GM12878 (cell line): ENCODE measurements at regions not wholly inside any gene's neighbourhood (a gene's known extent, or its start where the extent isn't known, plus 50 kb on each side); places are given as distances from the start of the nearest gene placed in this dataset.

ENCODE experiments used
- ATAC-seq: fragments of 200-7000 bp; cut with Tn5 transposase; 3 replicates; pipeline ENCODE4 v1.9.1; 2020; ENCODE audit warnings: mild to moderate bottlenecking, moderate library complexity
- BruUV-seq: library from RNA; stranded (reverse); fragments of 400-500 nt; replicated peaks from 2 replicates; lab custom pipeline; 2021; lab: Mats Ljungman, UMichigan
- CTCF ChIA-PET: fragments of 300-600 bp; sonication (Branson Sonifier 250); formaldehyde crosslinking; extraction: SDS; loops from one replicate; lab custom pipeline; 2021; ENCODE audit warnings: inconsistent platforms; lab: Yijun Ruan, JAX
- POLR2A ChIA-PET: fragments of 350-600 bp; formaldehyde crosslinking; extraction: SDS; loops from one replicate; lab custom pipeline; 2021; ENCODE audit warnings: inconsistent platforms; lab: Charles Lee
- RAD21 ChIA-PET: fragments of 300-600 bp; sonication (Branson Sonifier 250); formaldehyde crosslinking; loops from one replicate; lab custom pipeline; 2023; ENCODE audit warnings: antibody characterized with exemption; ENCODE audit not compliant: unreplicated experiment; lab: Charles Lee
- SMC1A ChIA-PET: fragments of 300-600 bp; sonication (Branson Sonifier 250); formaldehyde crosslinking; loops from one replicate; lab custom pipeline; 2023; ENCODE audit not compliant: unreplicated experiment, uncharacterized antibody; lab: Charles Lee
- DNase-seq: peaks from one replicate; pipeline ENCODE4 v3.0.0-alpha.2; 2011; ENCODE audit warnings: low read depth, low spot score
- FAIRE-seq: peaks from 3 replicates; lab custom pipeline; 2011; peaks lifted over from hg19 to GRCh38; lab: Jason Lieb, UNC
- H2AFZ ChIP-seq: 2 replicates; pipeline ENCODE4 v1.6.0; 2011; ENCODE audit warnings: low read depth, low read length, control low read depth; ENCODE audit not compliant: control insufficient read depth
- H3K27ac ChIP-seq: 2 replicates; pipeline ENCODE4 v1.5.1; 2011; ENCODE audit warnings: control low read depth; ENCODE audit not compliant: control insufficient read depth, insufficient read depth
- H3K27me3 ChIP-seq, 2 experiments: replicated peaks in 1 of 2; 2 replicates each; pipeline versions ENCODE4 v1.6.0 to v1.6.1; 2011; ENCODE audit warnings: low read length in 1 of 2; ENCODE audit not compliant: control insufficient read depth in 2 of 2, insufficient read depth in 2 of 2
- H3K36me3 ChIP-seq, 2 experiments: 2 replicates each; pipeline ENCODE4 v1.5.1; 2011; ENCODE audit warnings: low read length in 1 of 2; ENCODE audit not compliant: control insufficient read depth in 2 of 2, insufficient read depth in 2 of 2
- H3K4me1 ChIP-seq: 2 replicates; pipeline ENCODE4 v1.6.1; 2011; ENCODE audit warnings: mild to moderate bottlenecking, low read length, moderate library complexity, mixed read lengths; ENCODE audit not compliant: control insufficient read depth, insufficient read depth
- H3K4me2 ChIP-seq: 2 replicates; pipeline ENCODE4 v1.6.0; 2011; ENCODE audit warnings: control low read depth; ENCODE audit not compliant: control insufficient read depth, insufficient read depth
- H3K4me3 ChIP-seq: fragments of 200-600 bp; sonication (generic); 2 replicates; pipeline ENCODE4 v1.5.1; 2016
- H3K79me2 ChIP-seq: 2 replicates; pipeline ENCODE4 v1.6.0; 2011; ENCODE audit warnings: low read length; ENCODE audit not compliant: control insufficient read depth, insufficient read depth
- H3K9ac ChIP-seq: 2 replicates; pipeline ENCODE4 v1.8.0; 2011; ENCODE audit warnings: low read length, control low read depth, mixed read lengths; ENCODE audit not compliant: control insufficient read depth, insufficient read depth
- H3K9me3 ChIP-seq: replicated peaks from 3 replicates; pipeline ENCODE4 v1.5.1; 2011; ENCODE audit warnings: mild to moderate bottlenecking, low read length; ENCODE audit not compliant: control insufficient read depth, insufficient read depth
- H4K20me1 ChIP-seq: 2 replicates; pipeline ENCODE4 v1.6.0; 2011; ENCODE audit not compliant: control insufficient read depth, insufficient read depth
- ATF2 ChIP-seq: IDR thresholded peaks from 2 replicates; pipeline ENCODE4 v1.6.1; 2012; ENCODE audit warnings: low read length, inconsistent platforms
- BRCA1 ChIP-seq: IDR thresholded peaks from 2 replicates; pipeline ENCODE4 v1.6.1; 2011; ENCODE audit warnings: low read depth, low read length, improper control_type of control experiment
- CBX5 ChIP-seq: sonication (generic); IDR thresholded peaks from 2 replicates; pipeline ENCODE4 v1.6.1; 2016; ENCODE audit warnings: low read depth, moderate library complexity, mild to moderate bottlenecking, inconsistent platforms
- CEBPB ChIP-seq, 2 experiments: fragments of 150-350 bp in 1 of 2; IDR thresholded peaks; 2 replicates each; pipeline ENCODE4 v1.6.1; 2012 to 2014; ENCODE audit warnings: low read depth in 2 of 2, low read length in 2 of 2, borderline replicate concordance in 1 of 2, inconsistent platforms in 1 of 2
- CREM ChIP-seq: IDR thresholded peaks from 2 replicates; pipeline ENCODE4 v1.6.1; 2014; ENCODE audit warnings: antibody characterized with exemption, low read depth
- DPF2 ChIP-seq: fragments of 450-650 bp; IDR thresholded peaks from 2 replicates; pipeline ENCODE4 v1.6.1; 2017; ENCODE audit warnings: mild to moderate bottlenecking
- HCFC1 ChIP-seq: fragments of 150-350 bp; IDR thresholded peaks from 2 replicates; pipeline ENCODE4 v1.6.1; 2014; ENCODE audit warnings: low read length
- HDAC6 ChIP-seq: fragments of 200-600 bp; sonication (generic); IDR thresholded peaks from one replicate; pipeline ENCODE4 v1.8.0; 2017; ENCODE audit warnings: antibody characterized with exemption; ENCODE audit not compliant: unreplicated experiment
- MLLT1 ChIP-seq: fragments of 450-650 bp; IDR thresholded peaks from 2 replicates; pipeline ENCODE4 v1.6.1; 2016; ENCODE audit warnings: mild to moderate bottlenecking
- MTA3 ChIP-seq: IDR thresholded peaks from 2 replicates; pipeline ENCODE4 v1.6.1; 2012; ENCODE audit warnings: low read length, inconsistent platforms, borderline replicate concordance
- NFYA ChIP-seq: IDR thresholded peaks from 2 replicates; pipeline ENCODE4 v1.6.1; 2011; ENCODE audit warnings: low read depth, mild to moderate bottlenecking, low read length, improper control_type of control experiment, borderline replicate concordance
- PBX3 ChIP-seq: IDR thresholded peaks from 2 replicates; pipeline ENCODE4 v1.6.1; 2011; ENCODE audit warnings: mild to moderate bottlenecking, low read depth, low read length, moderate library complexity; ENCODE audit not compliant: insufficient replicate concordance
- PML ChIP-seq: IDR thresholded peaks from 2 replicates; pipeline ENCODE4 v1.6.1; 2012; ENCODE audit warnings: low read length, inconsistent platforms
- POU2F2 ChIP-seq: IDR thresholded peaks from 3 replicates; pipeline ENCODE4 v1.6.1; 2011; ENCODE audit warnings: low read depth, mild to moderate bottlenecking, low read length, borderline replicate concordance
- RFX5 ChIP-seq: IDR thresholded peaks from 2 replicates; pipeline ENCODE4 v1.6.1; 2011; ENCODE audit warnings: low read depth, low read length, improper control_type of control experiment
- SMARCA5 ChIP-seq: fragments of 450-650 bp; IDR thresholded peaks from 2 replicates; pipeline ENCODE4 v1.6.1; 2017; ENCODE audit warnings: mild to moderate bottlenecking
- SMC3 ChIP-seq: IDR thresholded peaks from 2 replicates; pipeline ENCODE4 v1.6.1; 2011; ENCODE audit warnings: low read length, improper control_type of control experiment, borderline replicate concordance
- TARDBP ChIP-seq: IDR thresholded peaks from 2 replicates; pipeline ENCODE4 v1.6.1; 2016; ENCODE audit warnings: borderline replicate concordance
- WRNIP1 ChIP-seq: IDR thresholded peaks from 2 replicates; pipeline ENCODE4 v1.6.1; 2011; ENCODE audit warnings: low read depth, low read length, improper control_type of control experiment, borderline replicate concordance
- YBX1 ChIP-seq: fragments of 450-650 bp; IDR thresholded peaks from 2 replicates; pipeline ENCODE4 v1.6.1; 2016; ENCODE audit warnings: antibody characterized with exemption
- ZNF217 ChIP-seq: fragments of 450-650 bp; IDR thresholded peaks from 2 replicates; pipeline ENCODE4 v1.6.1; 2017; ENCODE audit warnings: antibody characterized with exemption, mild to moderate bottlenecking
- WGBS: methylation state at CpG from one replicate; pipeline ENCODE4 v1.1.6; 2016; ENCODE audit warnings: low lambda C conversion rate; ENCODE audit not compliant: insufficient replicate concordance, insufficient coverage; ENCODE audit errors: missing lambda C conversion rate; 5-methylcytosine and 5-hydroxymethylcytosine counted together
- in situ Hi-C: fragments of 300-500 bp; cut with MboI; formaldehyde crosslinking; loops from 9 replicates; pipeline ENCODE4 v1.14.3; 2018; ENCODE audit warnings: mixed read lengths
- intact Hi-C: fragments of 100-400 bp; cut with micrococcal nuclease; formaldehyde crosslinking; loops from one replicate; pipeline ENCODE4 v1.14.2; 2022; ENCODE audit not compliant: unreplicated experiment

- TF ChIP-seq HDAC6: no peak
- TF ChIP-seq WRNIP1: no peak
- no peak for TF ChIP-seq POU2F2
- TF ChIP-seq HCFC1: no peak
These were observed 96.2 kb upstream of the PAPPA start (continued) for GRCh38 chr9:116057371-116057770.

GRCh38 chr9:116058421-116058820 lies 95.2 kb upstream of the PAPPA start:
- CTCF ChIA-PET: no interaction called here
- in situ Hi-C loops (no loop called here), intact Hi-C loops (no loop called here)
- H3K79me2 ChIP-seq: no peaks in the 10 kb centered on the region
- BruUV-seq: no TSS peak
- H2AFZ ChIP-seq: no peak overlapping the region
- H3K36me3 ChIP-seq: no peaks in the 10 kb centered on the region
- H3K27me3 ChIP-seq: no peaks in the 10 kb centered on the region
- H3K4me1 ChIP-seq: no peaks in the 10 kb centered on the region
- no peak overlapping the region for H3K4me3 ChIP-seq
- H3K27ac ChIP-seq: no peak overlapping the region
- no peak overlapping the region for H3K9ac ChIP-seq
- SMC1A ChIA-PET: no interaction called here
- no peaks in the 10 kb centered on the region for H4K20me1 ChIP-seq
- no peaks in the 10 kb centered on the region for H3K9me3 ChIP-seq
- no peak for ATAC-seq
- RAD21 ChIA-PET: no interaction called here
- POLR2A ChIA-PET: no interaction called here
- FAIRE-seq: no peak
- 0% methylated on average over 2 of the region's 2 CpGs for WGBS
- H3K4me2 ChIP-seq: no peak overlapping the region
- no peak for DNase-seq
- TF ChIP-seq MLLT1 (no peak), CEBPB (IDR thresholded peaks at IDR 0.05; ENCODE audit: borderline replicate concordance in 1 of 2, low read depth in 2 of 2, low read length in 2 of 2) (no peak), NFYA (no peak), YBX1 (no peak), ATF2 (no peak), DPF2 (no peak), SMC3 (no peak), CBX5 (no peak), TARDBP (no peak), BRCA1 (no peak), PBX3 (no peak), CREM (no peak), PML (no peak), MTA3 (no peak), SMARCA5 (no peak), RFX5 (no peak), ZNF217 (no peak)
